ENCODE measurements at regions not wholly inside any gene's neighbourhood (a gene's known extent, or its start where the extent isn't known, plus 50 kb on each side); places are given as distances from the start of the nearest gene placed in this dataset.

DNA sequence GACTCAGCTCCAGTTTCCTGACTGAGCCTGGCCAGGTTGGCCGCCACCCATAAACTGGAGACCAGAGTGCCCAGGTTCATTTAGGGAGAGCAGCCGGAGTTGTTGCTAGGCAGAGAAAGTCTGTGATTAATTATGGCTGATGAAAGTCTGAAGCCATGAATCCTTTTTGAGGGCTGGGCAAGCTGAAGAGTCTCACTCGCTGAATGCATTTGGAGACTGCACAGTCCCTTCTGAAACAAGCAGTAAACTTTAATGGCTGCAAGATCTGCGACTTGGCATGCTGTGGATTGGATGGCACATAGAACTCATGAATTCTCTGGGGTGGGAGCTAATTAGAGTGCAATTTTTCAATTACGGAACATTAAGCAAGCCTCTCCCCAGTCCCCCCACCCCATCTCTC, 282.1 kb downstream of the RPLP1 start:
- DNase-seq (ENCODE audit: low read depth) = peak; percentile 12
- TF ChIP-seq, protein P1, sequence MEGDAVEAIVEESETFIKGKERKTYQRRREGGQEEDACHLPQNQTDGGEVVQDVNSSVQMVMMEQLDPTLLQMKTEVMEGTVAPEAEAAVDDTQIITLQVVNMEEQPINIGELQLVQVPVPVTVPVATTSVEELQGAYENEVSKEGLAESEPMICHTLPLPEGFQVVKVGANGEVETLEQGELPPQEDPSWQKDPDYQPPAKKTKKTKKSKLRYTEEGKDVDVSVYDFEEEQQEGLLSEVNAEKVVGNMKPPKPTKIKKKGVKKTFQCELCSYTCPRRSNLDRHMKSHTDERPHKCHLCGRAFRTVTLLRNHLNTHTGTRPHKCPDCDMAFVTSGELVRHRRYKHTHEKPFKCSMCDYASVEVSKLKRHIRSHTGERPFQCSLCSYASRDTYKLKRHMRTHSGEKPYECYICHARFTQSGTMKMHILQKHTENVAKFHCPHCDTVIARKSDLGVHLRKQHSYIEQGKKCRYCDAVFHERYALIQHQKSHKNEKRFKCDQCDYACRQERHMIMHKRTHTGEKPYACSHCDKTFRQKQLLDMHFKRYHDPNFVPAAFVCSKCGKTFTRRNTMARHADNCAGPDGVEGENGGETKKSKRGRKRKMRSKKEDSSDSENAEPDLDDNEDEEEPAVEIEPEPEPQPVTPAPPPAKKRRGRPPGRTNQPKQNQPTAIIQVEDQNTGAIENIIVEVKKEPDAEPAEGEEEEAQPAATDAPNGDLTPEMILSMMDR (IDR thresholded peaks at IDR 0.05; ENCODE audit: insufficient read depth, low read length) = no peak
- no peak overlapping the region for H3K4me3 ChIP-seq (ENCODE audit: low read depth, low read length)

DNA sequence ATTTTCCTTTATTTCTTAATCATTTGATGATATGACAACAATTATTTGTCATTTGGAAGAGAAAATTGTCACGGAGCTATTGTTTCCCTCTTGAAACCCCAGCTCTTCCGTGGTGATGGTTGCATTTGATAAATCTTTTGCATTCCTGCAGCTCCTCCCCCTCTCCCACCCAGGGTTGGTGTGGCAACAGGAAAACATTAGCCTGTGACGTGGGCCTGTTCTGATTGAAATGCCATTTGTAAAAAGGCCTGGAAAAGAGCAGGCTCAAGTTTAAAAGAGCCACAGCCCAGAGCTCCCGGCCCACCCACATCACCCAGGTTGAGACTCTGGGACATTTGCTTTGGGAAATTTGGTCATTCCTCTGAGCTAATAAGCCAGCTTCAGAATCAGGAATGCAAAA, 282.5 kb downstream of the RPLP1 start:
- H3K4me3 ChIP-seq (ENCODE audit: low read depth, low read length) = no peak overlapping the region
- TF ChIP-seq, protein P1 (IDR thresholded peaks at IDR 0.05; ENCODE audit: insufficient read depth, low read length) = no peak
- peak; percentile 43 for DNase-seq (ENCODE audit: low read depth)

GRCh38 chr15:69736161-69736560, 283.5 kb downstream of the RPLP1 start:
- TF ChIP-seq, protein P1 (IDR thresholded peaks at IDR 0.05; ENCODE audit: insufficient read depth, low read length) = no peak
- DNase-seq (ENCODE audit: low read depth) = no peak
- no peak overlapping the region for H3K4me3 ChIP-seq (ENCODE audit: low read depth, low read length)

GRCh38 chr15:69737916-69738315, 285.3 kb downstream of the RPLP1 start:
- H3K4me3 ChIP-seq (ENCODE audit: low read depth, low read length) = no peak overlapping the region
- TF ChIP-seq, protein P1 (IDR thresholded peaks at IDR 0.05; ENCODE audit: insufficient read depth, low read length) = no peak
- DNase-seq (ENCODE audit: low read depth) = no peak

- H3K4me3 ChIP-seq (ENCODE audit: low read depth, low read length) = no peak overlapping the region
- no peak for DNase-seq (ENCODE audit: low read depth)
- TF ChIP-seq, protein P1 (IDR thresholded peaks at IDR 0.05; ENCODE audit: insufficient read depth, low read length) = no peak
These were observed 288.1 kb downstream of the RPLP1 start for GRCh38 chr15:69740684-69741083.

DNA sequence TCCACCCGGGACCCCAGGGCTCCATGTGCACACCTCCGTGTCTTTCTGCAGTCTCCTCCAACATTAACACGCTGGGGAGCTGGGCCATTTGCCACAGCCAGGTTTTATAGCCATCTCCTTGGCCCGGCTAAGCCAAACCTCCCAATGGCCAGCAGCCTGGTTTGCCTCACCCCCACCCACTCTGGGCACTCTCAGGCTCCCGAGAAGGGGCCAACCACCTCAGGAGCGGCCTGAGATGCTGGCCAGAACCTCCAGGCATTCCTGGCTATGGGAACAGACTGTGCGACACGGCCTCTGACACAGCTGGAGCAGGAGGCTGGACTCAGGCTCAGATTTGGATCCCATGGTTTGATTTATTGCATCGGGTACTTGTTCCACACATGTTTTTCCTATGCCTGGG, 289.7 kb downstream of the RPLP1 start:
- DNase-seq (ENCODE audit: low read depth) = no peak
- TF ChIP-seq, protein P1 (IDR thresholded peaks at IDR 0.05; ENCODE audit: insufficient read depth, low read length) = no peak

GRCh38 chr15:69743091-69743490, 290.5 kb downstream of the RPLP1 start:
- TF ChIP-seq, protein P1 (IDR thresholded peaks at IDR 0.05; ENCODE audit: insufficient read depth, low read length) = no peak
- DNase-seq (ENCODE audit: low read depth) = no peak
- H3K4me3 ChIP-seq (ENCODE audit: low read depth, low read length) = no peak overlapping the region

More for the DNA sequence above, 289.7 kb downstream of the RPLP1 start:
- no peak overlapping the region for H3K4me3 ChIP-seq (ENCODE audit: low read depth, low read length)
